Liver (tissue), 8 donors: ENCODE measurements at regions not wholly inside any gene's neighbourhood (a gene's known extent, or its start where the extent isn't known, plus 50 kb on each side); places are given as distances from the start of the nearest gene placed in this dataset.

Experiments used
- DNase-seq: peaks from one replicate; pipeline ENCODE4 v3.0.0-alpha.2; 2017; ENCODE audit warnings: low spot score
- H3K27ac ChIP-seq, 2 donors: one replicate each; pipeline ENCODE4 v1.7.0; 2013; ENCODE audit warnings: inconsistent platforms in 2 of 2, low read length in 2 of 2, control low read depth in 1 of 2, low read depth in 1 of 2, mild to moderate bottlenecking in 1 of 2
- H3K27me3 ChIP-seq, 4 donors: one replicate each; pipeline versions ENCODE4 v1.6.1 to v1.7.0; 2013; ENCODE audit warnings: low read length in 3 of 4, inconsistent platforms in 1 of 4, mild to moderate bottlenecking in 1 of 4, moderate library complexity in 1 of 4; ENCODE audit not compliant: control insufficient read depth in 4 of 4, insufficient read depth in 4 of 4
- H3K36me3 ChIP-seq, 4 donors: one replicate each; pipeline versions ENCODE4 v1.6.1 to v1.7.0; 2013; ENCODE audit warnings: low read length in 3 of 4, mild to moderate bottlenecking in 3 of 4, low read depth in 1 of 4, moderate library complexity in 1 of 4; ENCODE audit not compliant: control insufficient read depth in 4 of 4, insufficient read depth in 3 of 4
- H3K4me1 ChIP-seq, 4 donors: one replicate each; pipeline versions ENCODE4 v1.6.1 to v1.7.0; 2013; ENCODE audit warnings: low read length in 3 of 4, mild to moderate bottlenecking in 3 of 4, moderate library complexity in 1 of 4; ENCODE audit not compliant: control insufficient read depth in 4 of 4, insufficient read depth in 4 of 4
- H3K4me3 ChIP-seq, 3 donors: one replicate each; pipeline versions ENCODE4 v1.6.1 to v1.7.0; 2013; ENCODE audit warnings: low read length in 3 of 3, control low read depth in 1 of 3, low read depth in 1 of 3, mild to moderate bottlenecking in 1 of 3
- H3K9ac ChIP-seq, 2 donors: one replicate each; pipeline ENCODE4 v1.7.0; 2013; ENCODE audit warnings: low read length in 2 of 2, mild to moderate bottlenecking in 2 of 2, moderate library complexity in 2 of 2, control low read depth in 1 of 2, low read depth in 1 of 2
- H3K9me3 ChIP-seq, 4 donors: one replicate each; pipeline versions ENCODE4 v1.6.1 to v1.7.0; 2013; ENCODE audit warnings: low read length in 3 of 4; ENCODE audit not compliant: control insufficient read depth in 4 of 4
- ATF3 ChIP-seq: IDR thresholded peaks from 2 replicates; pipeline ENCODE4 v1.6.1; 2016; ENCODE audit warnings: antibody characterized with exemption
- EGR1 ChIP-seq, 2 donors: IDR thresholded peaks; 2 replicates each; pipeline ENCODE4 v1.6.1; 2016 to 2018; ENCODE audit warnings: antibody characterized with exemption in 2 of 2, low read depth in 2 of 2
- FOXA1 ChIP-seq: IDR thresholded peaks from 2 replicates; pipeline ENCODE4 v1.6.1; 2016; ENCODE audit warnings: antibody characterized with exemption
- FOXA2 ChIP-seq: IDR thresholded peaks from 2 replicates; pipeline ENCODE4 v1.6.1; 2016; ENCODE audit warnings: antibody characterized with exemption
- GABPA ChIP-seq, 2 donors: IDR thresholded peaks in 1 of 2; conservative IDR thresholded peaks in 1 of 2; 2 replicates each; pipeline ENCODE4 v1.6.1; 2016; ENCODE audit warnings: antibody characterized with exemption in 2 of 2, mild to moderate bottlenecking in 1 of 2, moderate library complexity in 1 of 2
- HNF4A ChIP-seq, 2 donors: conservative IDR thresholded peaks; 2 replicates each; pipeline ENCODE4 v1.6.1; 2016; ENCODE audit warnings: antibody characterized with exemption in 2 of 2, mild to moderate bottlenecking in 2 of 2
- HNF4G ChIP-seq: IDR thresholded peaks from 2 replicates; pipeline ENCODE4 v1.6.1; 2016; ENCODE audit warnings: antibody characterized with exemption
- JUND ChIP-seq, 2 donors: IDR thresholded peaks; 2 replicates each; pipeline ENCODE4 v1.6.1; 2016; ENCODE audit warnings: antibody characterized with exemption in 2 of 2
- NR2F2 ChIP-seq: IDR thresholded peaks from 2 replicates; pipeline ENCODE4 v1.6.1; 2016; ENCODE audit warnings: antibody characterized with exemption
- RAD21 ChIP-seq, 2 donors: IDR thresholded peaks; 2 replicates each; pipeline ENCODE4 v1.6.1; 2016; ENCODE audit warnings: antibody characterized with exemption in 2 of 2, mild to moderate bottlenecking in 2 of 2
- RXRA ChIP-seq, 2 donors: IDR thresholded peaks; 2 replicates each; pipeline ENCODE4 v1.6.1; 2017 to 2018; ENCODE audit warnings: antibody characterized with exemption in 2 of 2, mild to moderate bottlenecking in 1 of 2
- SP1 ChIP-seq: IDR thresholded peaks from 2 replicates; pipeline ENCODE4 v1.6.1; 2018; ENCODE audit warnings: antibody characterized with exemption, mild to moderate bottlenecking
- TAF1 ChIP-seq: conservative IDR thresholded peaks from 2 replicates; pipeline ENCODE4 v1.6.1; 2016; ENCODE audit warnings: antibody characterized with exemption, mild to moderate bottlenecking
- YY1 ChIP-seq: IDR thresholded peaks from 2 replicates; pipeline ENCODE4 v1.6.1; 2016; ENCODE audit warnings: antibody characterized with exemption, mild to moderate bottlenecking
- WGBS: extraction: QIAGEN DNeasy Blood & Tissue Kit; methylation state at CpG from one replicate; pipeline ENCODE4 v1.1.7; 2013; 5-methylcytosine and 5-hydroxymethylcytosine counted together
- TF ChIP-seq, protein P1 (sequence below): IDR thresholded peaks from 2 replicates; pipeline ENCODE4 v1.6.1; 2016; ENCODE audit warnings: antibody characterized with exemption
- TF ChIP-seq, protein P2 (sequence below): IDR thresholded peaks from 2 replicates; pipeline ENCODE4 v1.6.1; 2016; ENCODE audit warnings: antibody characterized with exemption, mild to moderate bottlenecking
- TF ChIP-seq, protein P3 (sequence below): fragments of 150-350 bp; IDR thresholded peaks from 2 replicates; pipeline ENCODE4 v1.5.1; 2017; ENCODE audit warnings: improper control_type of control experiment, low read depth, low read length; ENCODE audit not compliant: missing input control
- TF ChIP-seq, protein P4 (sequence below): IDR thresholded peaks from 2 replicates; pipeline ENCODE4 v1.6.1; 2016; ENCODE audit warnings: antibody characterized with exemption
- donor health status: healthy.
- donor health status: healthy.
- donor health status: healthy.
- donor health status: healthy.
- donor health status: healthy.

DNA sequence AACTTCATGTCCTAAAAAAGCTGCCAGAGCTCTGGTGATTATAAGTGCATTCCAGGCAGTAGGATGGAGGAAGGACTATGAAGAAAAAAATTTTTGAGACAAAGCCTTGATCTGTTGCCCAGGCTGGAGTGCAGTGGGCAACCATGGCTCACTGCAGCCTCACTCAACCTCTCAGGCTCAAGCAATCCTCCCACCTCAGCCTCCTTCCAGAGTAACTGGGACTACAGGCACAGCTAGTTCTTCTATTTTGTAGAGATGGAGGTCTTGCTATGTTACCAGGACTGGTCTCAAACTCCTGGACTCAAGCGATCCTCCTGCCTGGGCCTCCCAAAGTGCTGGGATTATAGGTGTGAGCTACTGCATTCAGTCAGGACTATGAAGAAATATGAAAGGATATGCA is 161.2 kb downstream of the IRS2 start:
- no peak overlapping the region for H3K4me3 ChIP-seq
- WGBS: 98% methylated on average over 1 of the region's 1 CpG
- no peak for TF ChIP-seq SP1
- no peak for TF ChIP-seq RAD21 (IDR thresholded peaks at IDR 0.05)
- no peak for TF ChIP-seq HNF4G
- TF ChIP-seq, protein P1, sequence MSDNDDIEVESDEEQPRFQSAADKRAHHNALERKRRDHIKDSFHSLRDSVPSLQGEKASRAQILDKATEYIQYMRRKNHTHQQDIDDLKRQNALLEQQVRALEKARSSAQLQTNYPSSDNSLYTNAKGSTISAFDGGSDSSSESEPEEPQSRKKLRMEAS: no peak
- TF ChIP-seq, protein P2, sequence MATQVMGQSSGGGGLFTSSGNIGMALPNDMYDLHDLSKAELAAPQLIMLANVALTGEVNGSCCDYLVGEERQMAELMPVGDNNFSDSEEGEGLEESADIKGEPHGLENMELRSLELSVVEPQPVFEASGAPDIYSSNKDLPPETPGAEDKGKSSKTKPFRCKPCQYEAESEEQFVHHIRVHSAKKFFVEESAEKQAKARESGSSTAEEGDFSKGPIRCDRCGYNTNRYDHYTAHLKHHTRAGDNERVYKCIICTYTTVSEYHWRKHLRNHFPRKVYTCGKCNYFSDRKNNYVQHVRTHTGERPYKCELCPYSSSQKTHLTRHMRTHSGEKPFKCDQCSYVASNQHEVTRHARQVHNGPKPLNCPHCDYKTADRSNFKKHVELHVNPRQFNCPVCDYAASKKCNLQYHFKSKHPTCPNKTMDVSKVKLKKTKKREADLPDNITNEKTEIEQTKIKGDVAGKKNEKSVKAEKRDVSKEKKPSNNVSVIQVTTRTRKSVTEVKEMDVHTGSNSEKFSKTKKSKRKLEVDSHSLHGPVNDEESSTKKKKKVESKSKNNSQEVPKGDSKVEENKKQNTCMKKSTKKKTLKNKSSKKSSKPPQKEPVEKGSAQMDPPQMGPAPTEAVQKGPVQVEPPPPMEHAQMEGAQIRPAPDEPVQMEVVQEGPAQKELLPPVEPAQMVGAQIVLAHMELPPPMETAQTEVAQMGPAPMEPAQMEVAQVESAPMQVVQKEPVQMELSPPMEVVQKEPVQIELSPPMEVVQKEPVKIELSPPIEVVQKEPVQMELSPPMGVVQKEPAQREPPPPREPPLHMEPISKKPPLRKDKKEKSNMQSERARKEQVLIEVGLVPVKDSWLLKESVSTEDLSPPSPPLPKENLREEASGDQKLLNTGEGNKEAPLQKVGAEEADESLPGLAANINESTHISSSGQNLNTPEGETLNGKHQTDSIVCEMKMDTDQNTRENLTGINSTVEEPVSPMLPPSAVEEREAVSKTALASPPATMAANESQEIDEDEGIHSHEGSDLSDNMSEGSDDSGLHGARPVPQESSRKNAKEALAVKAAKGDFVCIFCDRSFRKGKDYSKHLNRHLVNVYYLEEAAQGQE: no peak
- TF ChIP-seq TAF1: no peak
- no peak for TF ChIP-seq HNF4A (conservative IDR thresholded peaks at IDR 0.05)
- TF ChIP-seq EGR1 (IDR thresholded peaks at IDR 0.05; ENCODE audit: low read depth in 2 of 2): no peak
- H3K27me3 ChIP-seq: no peaks in the 10 kb centered on the region
- no peak overlapping the region for H3K9ac ChIP-seq
- no peaks in the 10 kb centered on the region for H3K36me3 ChIP-seq
- no peak overlapping the region for H3K27ac ChIP-seq
- no peaks in the 10 kb centered on the region for H3K9me3 ChIP-seq
- H3K4me1 ChIP-seq: peaks cover 0 to 9% (median 0%) of the 10 kb centered on the region in 4 donors
- no peak for DNase-seq

DNA sequence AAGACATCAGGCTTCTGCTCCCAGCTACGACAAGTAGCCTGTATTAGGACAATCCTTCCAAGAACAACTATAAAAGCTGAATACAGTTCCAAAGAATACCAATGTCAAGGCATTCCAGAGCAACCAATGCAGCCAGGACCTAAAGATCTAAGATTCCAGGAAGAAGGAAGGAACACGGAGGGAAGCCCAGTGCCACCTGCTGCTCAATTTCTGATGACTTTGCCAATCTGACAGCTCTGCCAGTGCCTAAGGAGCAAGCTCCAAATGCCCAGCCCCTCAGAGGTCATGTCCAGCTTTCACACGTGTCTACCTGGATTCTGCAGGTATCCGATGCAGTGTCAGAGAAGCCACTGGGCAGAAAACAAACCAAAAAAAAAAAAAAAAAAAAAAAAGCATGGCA is 164.4 kb downstream of the IRS2 start:
- H3K27ac ChIP-seq: no peak overlapping the region
- no peak overlapping the region for H3K9ac ChIP-seq
- no peak overlapping the region for H3K4me3 ChIP-seq
- DNase-seq: no peak
- WGBS: 91% methylated on average over 4 of the region's 4 CpGs
- H3K9me3 ChIP-seq: no peaks in the 10 kb centered on the region
- H3K36me3 ChIP-seq: no peaks in the 10 kb centered on the region
- no peak for TF ChIP-seq YY1
- TF ChIP-seq HNF4A (conservative IDR thresholded peaks at IDR 0.05): no peak
- TF ChIP-seq JUND (IDR thresholded peaks at IDR 0.05): no peak
- TF ChIP-seq, protein P3, sequence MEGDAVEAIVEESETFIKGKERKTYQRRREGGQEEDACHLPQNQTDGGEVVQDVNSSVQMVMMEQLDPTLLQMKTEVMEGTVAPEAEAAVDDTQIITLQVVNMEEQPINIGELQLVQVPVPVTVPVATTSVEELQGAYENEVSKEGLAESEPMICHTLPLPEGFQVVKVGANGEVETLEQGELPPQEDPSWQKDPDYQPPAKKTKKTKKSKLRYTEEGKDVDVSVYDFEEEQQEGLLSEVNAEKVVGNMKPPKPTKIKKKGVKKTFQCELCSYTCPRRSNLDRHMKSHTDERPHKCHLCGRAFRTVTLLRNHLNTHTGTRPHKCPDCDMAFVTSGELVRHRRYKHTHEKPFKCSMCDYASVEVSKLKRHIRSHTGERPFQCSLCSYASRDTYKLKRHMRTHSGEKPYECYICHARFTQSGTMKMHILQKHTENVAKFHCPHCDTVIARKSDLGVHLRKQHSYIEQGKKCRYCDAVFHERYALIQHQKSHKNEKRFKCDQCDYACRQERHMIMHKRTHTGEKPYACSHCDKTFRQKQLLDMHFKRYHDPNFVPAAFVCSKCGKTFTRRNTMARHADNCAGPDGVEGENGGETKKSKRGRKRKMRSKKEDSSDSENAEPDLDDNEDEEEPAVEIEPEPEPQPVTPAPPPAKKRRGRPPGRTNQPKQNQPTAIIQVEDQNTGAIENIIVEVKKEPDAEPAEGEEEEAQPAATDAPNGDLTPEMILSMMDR: no peak
- TF ChIP-seq FOXA1: no peak
- TF ChIP-seq NR2F2: no peak
- no peak for TF ChIP-seq GABPA (IDR thresholded peaks at IDR 0.05 in 1 of 2, conservative IDR thresholded peaks at IDR 0.05 in 1 of 2)
- TF ChIP-seq, protein P4, sequence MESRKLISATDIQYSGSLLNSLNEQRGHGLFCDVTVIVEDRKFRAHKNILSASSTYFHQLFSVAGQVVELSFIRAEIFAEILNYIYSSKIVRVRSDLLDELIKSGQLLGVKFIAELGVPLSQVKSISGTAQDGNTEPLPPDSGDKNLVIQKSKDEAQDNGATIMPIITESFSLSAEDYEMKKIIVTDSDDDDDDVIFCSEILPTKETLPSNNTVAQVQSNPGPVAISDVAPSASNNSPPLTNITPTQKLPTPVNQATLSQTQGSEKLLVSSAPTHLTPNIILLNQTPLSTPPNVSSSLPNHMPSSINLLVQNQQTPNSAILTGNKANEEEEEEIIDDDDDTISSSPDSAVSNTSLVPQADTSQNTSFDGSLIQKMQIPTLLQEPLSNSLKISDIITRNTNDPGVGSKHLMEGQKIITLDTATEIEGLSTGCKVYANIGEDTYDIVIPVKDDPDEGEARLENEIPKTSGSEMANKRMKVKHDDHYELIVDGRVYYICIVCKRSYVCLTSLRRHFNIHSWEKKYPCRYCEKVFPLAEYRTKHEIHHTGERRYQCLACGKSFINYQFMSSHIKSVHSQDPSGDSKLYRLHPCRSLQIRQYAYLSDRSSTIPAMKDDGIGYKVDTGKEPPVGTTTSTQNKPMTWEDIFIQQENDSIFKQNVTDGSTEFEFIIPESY: no peak
- no peak for TF ChIP-seq RXRA (IDR thresholded peaks at IDR 0.05)
- no peak for TF ChIP-seq ATF3
- no peak for TF ChIP-seq RAD21 (IDR thresholded peaks at IDR 0.05)
- no peak for TF ChIP-seq SP1
- TF ChIP-seq FOXA2: no peak
- TF ChIP-seq TAF1: no peak
- H3K27me3 ChIP-seq: no peaks in the 10 kb centered on the region
- no peaks in the 10 kb centered on the region for H3K4me1 ChIP-seq
